LNCaP clone FGC (cell line): ENCODE measurements at regions not wholly inside any gene's neighbourhood (a gene's known extent, or its start where the extent isn't known, plus 50 kb on each side); places are given as distances from the start of the nearest gene placed in this dataset.

ENCODE experiments used
- DNase-seq: peaks from one replicate; pipeline ENCODE4 v3.0.0-alpha.2; 2011; ENCODE audit warnings: low read depth
- H3K4me3 ChIP-seq: 2 replicates; pipeline ENCODE4 v1.5.1; 2011; ENCODE audit warnings: mild to moderate bottlenecking, low read depth, low read length, control low read depth
- CTCF ChIP-seq: IDR thresholded peaks from 2 replicates; pipeline ENCODE4 v1.5.1; 2012; ENCODE audit warnings: mild to moderate bottlenecking; ENCODE audit not compliant: control insufficient read depth, insufficient read depth; ENCODE audit errors: extremely low read depth

DNA sequence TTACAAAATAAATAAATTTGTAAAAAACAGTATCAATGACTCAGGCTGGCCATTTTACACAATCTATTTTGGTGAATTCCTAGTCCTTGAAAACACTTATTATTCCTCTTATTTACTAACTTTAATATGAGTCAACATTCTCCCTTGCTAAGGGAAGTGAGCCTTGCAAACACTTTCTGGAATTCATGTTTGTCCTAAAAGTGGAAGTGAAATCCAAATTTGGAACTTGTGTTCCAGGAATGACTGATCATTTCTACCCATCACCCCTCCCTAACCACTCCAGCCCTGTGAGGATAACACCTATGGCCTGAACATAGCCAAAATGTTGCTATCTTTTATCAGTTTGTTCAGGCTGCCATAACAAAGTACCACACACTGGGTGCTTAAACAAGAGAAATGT, 83.1 kb downstream of the OR5AK2 start:
- no peak for TF ChIP-seq CTCF
- DNase-seq: no peak

GRCh38 chr11:57072640-57073039, 83.9 kb downstream of the OR5AK2 start:
- H3K4me3 ChIP-seq: no peak overlapping the region
- DNase-seq: no peak
- no peak for TF ChIP-seq CTCF

More for the DNA sequence above, 83.1 kb downstream of the OR5AK2 start:
- no peak overlapping the region for H3K4me3 ChIP-seq

GRCh38 chr11:57073128-57073527, 84.4 kb downstream of the OR5AK2 start:
- DNase-seq: no peak
- no peak for TF ChIP-seq CTCF
- H3K4me3 ChIP-seq: no peak overlapping the region

DNA sequence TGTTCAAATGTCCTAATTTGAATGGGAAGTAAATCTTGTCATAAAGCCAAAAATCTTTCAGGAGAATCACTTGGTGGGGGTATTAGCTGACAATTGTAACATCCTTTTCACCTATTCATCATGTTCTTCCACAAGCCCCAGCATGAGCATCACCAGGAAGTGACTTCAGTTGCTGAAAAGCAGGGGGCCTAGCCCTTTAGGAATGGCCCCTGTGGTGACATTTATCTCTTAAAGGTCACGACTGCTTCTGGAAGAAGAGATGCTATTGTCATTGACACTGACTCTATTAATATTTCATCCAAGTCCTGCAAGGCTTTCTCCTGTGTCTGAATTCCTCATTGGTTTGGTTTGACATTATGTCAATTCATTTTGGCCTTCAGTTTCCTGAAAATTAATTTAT, 92.6 kb downstream of the OR5AK2 start:
- no peak for DNase-seq
- no peak for TF ChIP-seq CTCF
- no peak overlapping the region for H3K4me3 ChIP-seq

GRCh38 chr11:57082125-57082524, 93.4 kb downstream of the OR5AK2 start:
- TF ChIP-seq CTCF: no peak
- no peak overlapping the region for H3K4me3 ChIP-seq
- no peak for DNase-seq

DNA sequence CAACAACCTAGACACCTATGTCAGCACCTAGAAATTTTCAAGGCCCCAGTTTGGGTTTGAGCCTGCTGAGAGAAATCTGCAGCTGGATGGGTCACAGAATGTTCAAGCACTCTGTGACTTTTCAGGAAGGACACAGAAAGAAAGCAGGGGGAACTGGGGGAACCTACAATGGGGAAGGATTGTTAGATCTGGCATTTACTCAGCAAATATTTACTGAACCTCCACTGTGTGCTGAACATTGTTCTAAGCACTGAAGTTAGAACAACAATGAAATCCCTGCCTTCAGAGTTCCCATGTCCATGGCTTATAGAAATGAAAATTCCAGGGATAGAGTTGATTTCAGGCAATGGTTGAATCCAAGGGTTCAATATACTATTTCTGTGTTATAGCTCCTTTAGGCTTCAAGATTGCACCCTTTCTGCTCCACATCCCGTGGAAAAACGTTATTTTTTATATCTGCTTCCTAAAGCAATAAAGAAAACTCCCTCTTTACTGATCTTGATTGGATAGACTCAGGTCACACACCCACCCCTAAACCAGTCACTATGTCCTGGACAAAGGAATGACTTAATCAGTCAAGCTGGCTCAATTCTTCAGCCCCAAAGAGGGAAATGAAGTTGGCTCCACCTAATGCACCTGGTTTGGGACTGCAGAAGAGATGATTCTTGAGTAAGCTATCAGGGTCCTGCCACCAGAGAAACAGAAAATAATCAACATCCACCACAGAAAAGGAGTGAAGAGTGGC, 95.1 kb downstream of the OR5AK2 start:
- DNase-seq: no peak
- no peak for TF ChIP-seq CTCF

DNA sequence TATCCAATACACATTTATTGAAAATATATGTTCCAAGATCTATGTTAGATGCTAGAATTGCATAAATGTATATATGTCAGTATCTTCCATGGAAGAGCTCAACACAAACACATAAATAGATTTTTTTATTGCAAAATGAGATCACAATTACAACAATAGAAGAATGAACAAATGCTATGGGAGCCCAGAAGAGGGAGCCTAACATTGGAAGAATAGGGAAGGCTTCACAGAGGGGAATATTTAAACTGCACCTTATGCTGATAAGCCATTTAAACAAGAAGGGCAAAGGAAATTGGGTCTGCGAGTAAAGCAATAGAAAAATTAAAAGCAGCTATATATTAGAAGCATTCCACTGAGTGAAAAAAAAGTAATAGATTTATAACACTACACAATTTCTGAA, 96.1 kb upstream of the LRRC55 start:
- no peak for DNase-seq
- peak; percentile 24; the same call in 1 of the 2 replicates for TF ChIP-seq CTCF
- no peak overlapping the region for H3K4me3 ChIP-seq

More for the DNA sequence above, 95.1 kb downstream of the OR5AK2 start:
- no peak overlapping the region for H3K4me3 ChIP-seq
